Caco-2 (cell line): ENCODE measurements at regions not wholly inside any gene's neighbourhood (a gene's known extent, or its start where the extent isn't known, plus 50 kb on each side); places are given as distances from the start of the nearest gene placed in this dataset.
"Not testable (repeated sequence)": the region's sequence is repeated elsewhere in the genome, so short reads cannot be mapped to it uniquely, and the experiment has no call there.

Experiments used
- BruUV-seq: library from RNA; stranded (reverse); fragments of 400-500 nt; replicated peaks from 2 replicates; lab custom pipeline; 2021; lab: Mats Ljungman, UMichigan
- CTCF ChIA-PET: fragments of 300-600 bp; sonication (Branson Sonifier 250); formaldehyde crosslinking; loops from one replicate; lab custom pipeline; 2022; ENCODE audit warnings: antibody characterized with exemption; lab: Charles Lee
- POLR2A ChIA-PET: fragments of 300-600 bp; sonication (Branson Sonifier 250); formaldehyde crosslinking; loops from one replicate; lab custom pipeline; 2022; ENCODE audit warnings: antibody characterized with exemption; lab: Charles Lee
- DNase-seq, 2 experiments: peaks; one replicate each; pipeline versions ENCODE4 v3.0.0 to v3.0.0-alpha.2; 2020 to 2022
- H3K27me3 ChIP-seq: replicated peaks from 2 replicates; pipeline ENCODE4 v1.6.0; 2011; ENCODE audit warnings: low read length; ENCODE audit not compliant: control insufficient read depth, insufficient read depth
- H3K36me3 ChIP-seq: 2 replicates; pipeline ENCODE4 v1.5.1; 2011; ENCODE audit warnings: low read length; ENCODE audit not compliant: control insufficient read depth, insufficient read depth
- H3K4me1 ChIP-seq: fragments of 250-450 bp; sonication (Bioruptor Pico); 2 replicates; pipeline ENCODE4 v1.5.1; 2020; ENCODE audit warnings: mild to moderate bottlenecking
- H3K4me3 ChIP-seq: 2 replicates; pipeline ENCODE4 v1.5.1; 2011; ENCODE audit warnings: low read depth, mild to moderate bottlenecking, control low read depth, low read length
- H3K9me3 ChIP-seq: fragments of 250-450 bp; sonication (Bioruptor Pico); 2 replicates; pipeline ENCODE4 v1.5.1; 2020; ENCODE audit warnings: mild to moderate bottlenecking, moderate library complexity
- H3K27ac Mint-ChIP-seq: one replicate; pipeline ENCODE4 v1.8.0; 2022; ENCODE audit warnings: mixed read lengths; ENCODE audit not compliant: unreplicated experiment
- H3K27me3 Mint-ChIP-seq: one replicate; pipeline ENCODE4 v1.8.0; 2022; ENCODE audit warnings: mixed read lengths; ENCODE audit not compliant: insufficient read depth, unreplicated experiment
- H3K36me3 Mint-ChIP-seq: one replicate; pipeline ENCODE4 v1.8.0; 2022; ENCODE audit warnings: mild to moderate bottlenecking, mixed read lengths; ENCODE audit not compliant: insufficient read depth, unreplicated experiment
- H3K4me1 Mint-ChIP-seq: one replicate; pipeline ENCODE4 v1.8.0; 2022; ENCODE audit warnings: low read depth, mixed read lengths; ENCODE audit not compliant: unreplicated experiment
- H3K4me3 Mint-ChIP-seq: one replicate; pipeline ENCODE4 v1.8.0; 2022; ENCODE audit warnings: mild to moderate bottlenecking, moderate library complexity, mixed read lengths; ENCODE audit not compliant: unreplicated experiment
- H3K9me3 Mint-ChIP-seq: one replicate; pipeline ENCODE4 v1.8.0; 2022; ENCODE audit warnings: mixed read lengths; ENCODE audit not compliant: unreplicated experiment
- intact Hi-C: fragments of 100-400 bp; cut with micrococcal nuclease; formaldehyde crosslinking; loops from one replicate; pipeline ENCODE4 v1.10.0; 2022; ENCODE audit not compliant: unreplicated experiment
- TF ChIP-seq, protein P1 (sequence below), 2 experiments: fragments of 200-600 bp in 1 of 2; IDR thresholded peaks; 1 replicate in 1 of 2; 2 replicates in 1 of 2; pipeline versions ENCODE4 v1.5.1 to v1.8.0; 2011 to 2022; ENCODE audit warnings: antibody characterized with exemption in 1 of 2, control low read depth in 1 of 2, inconsistent platforms in 1 of 2, low read depth in 1 of 2, low read length in 1 of 2, mild to moderate bottlenecking in 1 of 2, moderate library complexity in 1 of 2; ENCODE audit not compliant: insufficient read depth in 1 of 2, severe bottlenecking in 1 of 2, unreplicated experiment in 1 of 2

DNA sequence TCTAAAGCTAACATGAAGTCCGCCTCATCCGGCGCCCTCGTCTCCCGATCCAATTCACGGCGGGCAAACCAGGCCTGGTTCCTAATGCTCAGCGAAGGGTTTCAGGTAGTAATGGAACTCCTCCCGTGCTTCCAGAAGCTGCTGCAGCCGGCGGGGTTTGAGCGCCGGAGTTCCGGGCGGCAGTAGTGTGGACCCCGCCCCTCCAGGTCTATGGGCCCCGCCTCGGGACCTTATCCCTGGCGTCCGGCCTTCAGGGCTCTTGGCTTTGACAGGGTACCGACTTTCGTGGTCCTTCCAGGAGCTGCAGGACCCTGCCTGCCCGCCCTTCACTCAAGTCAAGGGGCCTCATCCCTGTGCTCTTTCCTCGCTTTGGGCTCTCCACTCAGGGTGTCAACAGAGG lies 304.1 kb downstream of the FAM72C start:
- Histone ChIP-seq H3K36me3 (no peaks in the 10 kb centered on the region), H3K4me1 (no peaks in the 10 kb centered on the region), H3K4me3 (no peak overlapping the region), H3K9me3 (no peaks in the 10 kb centered on the region), H3K27me3 (no peaks in the 10 kb centered on the region)
- Mint-ChIP-seq H3K36me3 (no peaks in the 10 kb centered on the region), H3K27me3 (peaks cover 5% of the 10 kb centered on the region), H3K4me3 (no peak overlapping the region), H3K4me1 (no peaks in the 10 kb centered on the region), H3K9me3 (no peaks in the 10 kb centered on the region), H3K27ac (no peak overlapping the region)
- ChIA-PET POLR2A (no interaction called here), CTCF (no interaction called here)
- no peak for DNase-seq
- intact Hi-C loops: no loop called here
- TF ChIP-seq, protein P1, sequence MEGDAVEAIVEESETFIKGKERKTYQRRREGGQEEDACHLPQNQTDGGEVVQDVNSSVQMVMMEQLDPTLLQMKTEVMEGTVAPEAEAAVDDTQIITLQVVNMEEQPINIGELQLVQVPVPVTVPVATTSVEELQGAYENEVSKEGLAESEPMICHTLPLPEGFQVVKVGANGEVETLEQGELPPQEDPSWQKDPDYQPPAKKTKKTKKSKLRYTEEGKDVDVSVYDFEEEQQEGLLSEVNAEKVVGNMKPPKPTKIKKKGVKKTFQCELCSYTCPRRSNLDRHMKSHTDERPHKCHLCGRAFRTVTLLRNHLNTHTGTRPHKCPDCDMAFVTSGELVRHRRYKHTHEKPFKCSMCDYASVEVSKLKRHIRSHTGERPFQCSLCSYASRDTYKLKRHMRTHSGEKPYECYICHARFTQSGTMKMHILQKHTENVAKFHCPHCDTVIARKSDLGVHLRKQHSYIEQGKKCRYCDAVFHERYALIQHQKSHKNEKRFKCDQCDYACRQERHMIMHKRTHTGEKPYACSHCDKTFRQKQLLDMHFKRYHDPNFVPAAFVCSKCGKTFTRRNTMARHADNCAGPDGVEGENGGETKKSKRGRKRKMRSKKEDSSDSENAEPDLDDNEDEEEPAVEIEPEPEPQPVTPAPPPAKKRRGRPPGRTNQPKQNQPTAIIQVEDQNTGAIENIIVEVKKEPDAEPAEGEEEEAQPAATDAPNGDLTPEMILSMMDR (IDR thresholded peaks at IDR 0.05; ENCODE audit: insufficient read depth in 1 of 2, low read depth in 1 of 2, low read length in 1 of 2, severe bottlenecking in 1 of 2, unreplicated experiment in 1 of 2): no peak
- BruUV-seq: no TSS peak

DNA sequence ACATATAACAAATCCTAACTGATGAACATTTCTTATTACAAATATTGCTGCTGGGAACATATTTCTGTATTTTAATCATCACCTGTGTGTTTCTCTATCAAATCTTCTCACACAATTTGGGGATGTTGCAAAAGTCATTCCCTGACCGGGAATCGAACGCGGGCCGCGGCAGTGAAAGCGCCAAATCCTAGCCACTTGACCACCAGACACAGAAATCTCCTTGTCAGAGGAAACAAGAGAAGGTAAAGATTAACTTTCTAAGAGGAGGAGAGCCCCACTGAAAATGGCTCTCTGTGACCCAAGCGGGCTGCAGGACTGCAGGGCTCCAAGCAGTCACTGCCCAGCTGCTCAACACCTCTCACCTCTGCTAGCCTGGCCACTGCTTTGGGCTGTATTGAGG lies 304.9 kb downstream of the FAM72C start:
- no peaks in the 10 kb centered on the region for H3K27me3 ChIP-seq
- TF ChIP-seq, protein P1 (IDR thresholded peaks at IDR 0.05; ENCODE audit: insufficient read depth in 1 of 2, low read depth in 1 of 2, low read length in 1 of 2, severe bottlenecking in 1 of 2, unreplicated experiment in 1 of 2): no peak
- Mint-ChIP-seq H3K4me3 (no peak overlapping the region), H3K27me3 (peaks cover 5% of the 10 kb centered on the region), H3K27ac (no peak overlapping the region), H3K4me1 (no peaks in the 10 kb centered on the region), H3K36me3 (no peaks in the 10 kb centered on the region), H3K9me3 (no peaks in the 10 kb centered on the region)
- POLR2A ChIA-PET: no interaction called here
- no TSS peak for BruUV-seq
- H3K36me3 ChIP-seq: no peaks in the 10 kb centered on the region
- no peak overlapping the region for H3K4me3 ChIP-seq
- H3K9me3 ChIP-seq: no peaks in the 10 kb centered on the region
- intact Hi-C loops: no loop called here
- DNase-seq: no peak
- no peaks in the 10 kb centered on the region for H3K4me1 ChIP-seq
- CTCF ChIA-PET: no interaction called here

DNA sequence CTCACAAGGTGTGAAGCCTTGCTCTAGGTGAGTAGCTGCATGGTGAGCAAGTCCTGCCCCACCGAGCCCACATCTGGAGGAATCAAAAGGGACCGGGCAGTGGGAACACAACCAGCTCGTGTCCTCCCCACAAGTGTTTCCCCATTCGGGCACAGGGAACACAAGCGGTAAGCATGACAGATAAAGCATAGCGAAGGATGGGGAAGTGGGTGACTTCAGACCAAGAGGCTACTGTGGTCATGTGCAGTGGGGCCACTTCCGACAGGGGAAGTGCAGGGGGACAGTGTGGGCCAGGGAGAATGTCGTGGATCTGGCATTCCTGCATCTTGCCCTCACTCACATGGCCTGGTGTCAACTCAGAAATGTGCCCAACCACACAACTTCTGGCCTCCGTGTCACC lies 306.2 kb downstream of the FAM72C start:
- Histone ChIP-seq H3K9me3 (no peaks in the 10 kb centered on the region), H3K27me3 (no peaks in the 10 kb centered on the region), H3K4me1 (no peaks in the 10 kb centered on the region), H3K4me3 (no peak overlapping the region), H3K36me3 (no peaks in the 10 kb centered on the region)
- Mint-ChIP-seq H3K27ac (no peak overlapping the region), H3K9me3 (no peaks in the 10 kb centered on the region), H3K27me3 (peaks cover 5% of the 10 kb centered on the region), H3K4me3 (no peak overlapping the region), H3K4me1 (no peaks in the 10 kb centered on the region), H3K36me3 (no peaks in the 10 kb centered on the region)
- no peak for DNase-seq
- intact Hi-C loops: no loop called here
- POLR2A ChIA-PET: no interaction called here
- TF ChIP-seq, protein P1 (IDR thresholded peaks at IDR 0.05; ENCODE audit: insufficient read depth in 1 of 2, low read depth in 1 of 2, low read length in 1 of 2, severe bottlenecking in 1 of 2, unreplicated experiment in 1 of 2): no peak
- no TSS peak for BruUV-seq
- CTCF ChIA-PET: no interaction called here

DNA sequence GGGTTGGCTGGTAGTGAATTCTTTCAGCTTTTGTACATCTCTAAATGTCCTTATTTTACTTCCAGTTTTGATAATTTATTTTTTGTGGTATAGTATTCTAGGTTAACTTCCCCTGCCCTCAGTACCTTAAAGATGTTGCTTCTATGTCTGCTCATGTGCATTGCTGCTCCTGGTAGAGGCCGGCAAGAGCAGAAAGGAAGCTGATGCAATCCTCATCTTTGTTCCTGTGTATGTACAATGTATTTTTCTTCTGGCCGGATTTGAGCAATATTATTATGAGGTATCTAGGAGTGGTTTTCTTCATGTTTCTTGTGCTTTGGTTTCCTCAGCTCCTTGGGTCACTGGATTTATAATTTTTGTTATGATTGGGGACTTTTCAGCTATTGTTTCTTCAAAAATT lies 308.7 kb downstream of the FAM72C start:
- H3K4me3 Mint-ChIP-seq, H3K4me1 ChIP-seq, intact Hi-C loops, H3K9me3 ChIP-seq, POLR2A ChIA-PET, BruUV-seq, CTCF ChIA-PET, H3K27me3 Mint-ChIP-seq, H3K27ac Mint-ChIP-seq, H3K27me3 ChIP-seq, DNase-seq, H3K36me3 ChIP-seq, H3K4me1 Mint-ChIP-seq, H3K4me3 ChIP-seq, H3K36me3 Mint-ChIP-seq, H3K9me3 Mint-ChIP-seq: not testable (repeated sequence)
